A549 (cell line): ENCODE measurements at regions not wholly inside any gene's neighbourhood (a gene's known extent, or its start where the extent isn't known, plus 50 kb on each side); places are given as distances from the start of the nearest gene placed in this dataset.

Source experiments
- ATAC-seq, 2 experiments: fragments of 200-7000 bp in 1 of 2; fragments of >200 bp in 1 of 2; cut with Nextera tagmentation in 1 of 2; cut with Tn5 transposase in 1 of 2; 3 replicates each; pipeline versions ENCODE4 v1.8.0 to v1.9.1; 2018 to 2020; ENCODE audit warnings: mild to moderate bottlenecking in 1 of 2, moderate library complexity in 1 of 2
- CTCF ChIA-PET: fragments of 300-600 bp; sonication (Branson Sonifier 250); formaldehyde crosslinking; extraction: SDS; loops from one replicate; lab custom pipeline; 2021; ENCODE audit warnings: antibody characterized with exemption, inconsistent platforms; lab: Yijun Ruan, JAX
- POLR2A ChIA-PET: fragments of 350-600 bp; formaldehyde crosslinking; extraction: SDS; loops from one replicate; lab custom pipeline; 2021; ENCODE audit warnings: antibody characterized with exemption, inconsistent platforms; lab: Yijun Ruan, JAX
- DNase-seq, 2 experiments: peaks; one replicate each; pipeline versions ENCODE4 v3.0.0 to v3.0.0-alpha.2; 2011 to 2016; ENCODE audit warnings: low read depth in 1 of 2, low spot score in 1 of 2
- FAIRE-seq: peaks from 2 replicates; lab custom pipeline; 2011; peaks lifted over from hg19 to GRCh38; lab: Jason Lieb, UNC
- H3K27ac ChIP-seq, 2 experiments: fragments of >200 bp; sonication (Bioruptor Twin); formaldehyde crosslinking; 3 replicates each; pipeline ENCODE4 v1.5.1; 2016 to 2017
- H3K4me1 ChIP-seq: fragments of >200 bp; sonication (Bioruptor Twin); formaldehyde crosslinking; 3 replicates; pipeline ENCODE4 v1.6.1; 2016
- H3K4me2 ChIP-seq: fragments of >200 bp; sonication (Bioruptor Twin); formaldehyde crosslinking; 3 replicates; pipeline ENCODE4 v1.6.1; 2016
- H3K4me3 ChIP-seq: fragments of >200 bp; sonication (Bioruptor Twin); formaldehyde crosslinking; 3 replicates; pipeline ENCODE4 v1.5.1; 2016
- H3K9me3 ChIP-seq: fragments of >200 bp; sonication (Bioruptor Twin); formaldehyde crosslinking; 3 replicates; pipeline ENCODE4 v1.6.1; 2016
- BCL3 ChIP-seq: fragments of >200 bp; sonication (Bioruptor Twin); formaldehyde crosslinking; IDR thresholded peaks from 3 replicates; pipeline ENCODE4 v1.6.1; 2016
- BHLHE40 ChIP-seq: IDR thresholded peaks from 2 replicates; pipeline ENCODE4 v1.6.1; 2012; ENCODE audit warnings: low read depth, low read length, inconsistent platforms
- CBX2 ChIP-seq: fragments of 200-600 bp; sonication (generic); IDR thresholded peaks from 2 replicates; pipeline ENCODE4 v1.6.1; 2016; ENCODE audit warnings: low read depth, mild to moderate bottlenecking, borderline replicate concordance
- EHF ChIP-seq: fragments of 250-450 bp; sonication (Bioruptor Pico); IDR thresholded peaks from 2 replicates; pipeline ENCODE4 v1.5.0; 2020; ENCODE audit warnings: mild to moderate bottlenecking
- FOXS1 ChIP-seq: fragments of 250-450 bp; sonication (Bioruptor Pico); IDR thresholded peaks from 2 replicates; pipeline ENCODE4 v1.5.0; 2020; ENCODE audit warnings: mild to moderate bottlenecking, moderate library complexity
- HOXB13 ChIP-seq: fragments of 250-450 bp; sonication (Bioruptor Pico); IDR thresholded peaks from 2 replicates; pipeline ENCODE4 v1.5.0; 2020; ENCODE audit warnings: low read depth, mild to moderate bottlenecking, moderate library complexity
- JUNB ChIP-seq: fragments of >200 bp; sonication (Bioruptor Twin); formaldehyde crosslinking; IDR thresholded peaks from 2 replicates; pipeline ENCODE4 v1.6.1; 2016
- KDM1A ChIP-seq: fragments of 200-600 bp; sonication (generic); IDR thresholded peaks from 2 replicates; pipeline ENCODE4 v1.6.1; 2016; ENCODE audit warnings: low read depth, mild to moderate bottlenecking
- MAX ChIP-seq: IDR thresholded peaks from 2 replicates; pipeline ENCODE4 v1.6.1; 2012
- MAZ ChIP-seq: fragments of 150-350 bp; IDR thresholded peaks from 2 replicates; pipeline ENCODE4 v1.6.1; 2014; ENCODE audit warnings: antibody characterized with exemption, low read depth, low read length, borderline replicate concordance
- MYC ChIP-seq: IDR thresholded peaks from 2 replicates; pipeline ENCODE4 v1.6.1; 2012; ENCODE audit warnings: mild to moderate bottlenecking, inconsistent platforms, low read length, improper control_type of control experiment, borderline replicate concordance
- NR3C1 ChIP-seq: fragments of >200 bp; sonication (Bioruptor Twin); formaldehyde crosslinking; IDR thresholded peaks from 3 replicates; pipeline ENCODE4 v1.6.1; 2017
- PBX3 ChIP-seq: IDR thresholded peaks from 2 replicates; pipeline ENCODE4 v1.6.1; 2012
- POLR2AphosphoS2 ChIP-seq: conservative IDR thresholded peaks from 2 replicates; pipeline ENCODE4 v1.6.1; 2012; ENCODE audit warnings: low read length, improper control_type of control experiment, inconsistent platforms
- RCOR1 ChIP-seq: fragments of 150-350 bp; IDR thresholded peaks from 2 replicates; pipeline ENCODE4 v1.6.1; 2014; ENCODE audit warnings: antibody characterized with exemption, low read length, low read depth
- RFX5 ChIP-seq: fragments of 450-650 bp; IDR thresholded peaks from 2 replicates; pipeline ENCODE4 v1.7.1; 2014; ENCODE audit warnings: antibody characterized with exemption, mild to moderate bottlenecking, moderate library complexity
- RNF2 ChIP-seq: fragments of 200-600 bp; sonication (generic); IDR thresholded peaks from 2 replicates; pipeline ENCODE4 v1.6.1; 2016; ENCODE audit warnings: low read depth, mild to moderate bottlenecking, antibody characterized with exemption, moderate library complexity, borderline replicate concordance
- SREBF2 ChIP-seq: fragments of 450-650 bp; IDR thresholded peaks from 2 replicates; pipeline ENCODE4 v1.6.1; 2014; ENCODE audit warnings: mild to moderate bottlenecking, moderate library complexity
- TFCP2L1 ChIP-seq: fragments of 250-450 bp; sonication (Bioruptor Pico); IDR thresholded peaks from 2 replicates; pipeline ENCODE4 v1.5.0; 2021; ENCODE audit warnings: mild to moderate bottlenecking
- USF2 ChIP-seq: fragments of 450-650 bp; IDR thresholded peaks from 2 replicates; pipeline ENCODE4 v1.6.1; 2014; ENCODE audit warnings: antibody characterized with exemption
- ZSCAN20 ChIP-seq: fragments of 250-450 bp; sonication (Bioruptor Pico); IDR thresholded peaks from 2 replicates; pipeline ENCODE4 v1.8.0; 2022; ENCODE audit warnings: mild to moderate bottlenecking, moderate library complexity
- WGBS: methylation state at CpG from one replicate; pipeline ENCODE4 v1.1.6; 2017; ENCODE audit errors: missing lambda C conversion rate; 5-methylcytosine and 5-hydroxymethylcytosine counted together
- TF ChIP-seq, protein P1 (sequence below): fragments of 250-450 bp; sonication (Bioruptor Pico); IDR thresholded peaks from 2 replicates; pipeline ENCODE4 v1.5.0; 2021; ENCODE audit warnings: mild to moderate bottlenecking, moderate library complexity, borderline replicate concordance
- TF ChIP-seq, protein P2 (sequence below): fragments of 200-600 bp; sonication (generic); IDR thresholded peaks from 2 replicates; pipeline ENCODE4 v1.6.1; 2016; ENCODE audit warnings: antibody characterized with exemption, mild to moderate bottlenecking, moderate library complexity

DNA sequence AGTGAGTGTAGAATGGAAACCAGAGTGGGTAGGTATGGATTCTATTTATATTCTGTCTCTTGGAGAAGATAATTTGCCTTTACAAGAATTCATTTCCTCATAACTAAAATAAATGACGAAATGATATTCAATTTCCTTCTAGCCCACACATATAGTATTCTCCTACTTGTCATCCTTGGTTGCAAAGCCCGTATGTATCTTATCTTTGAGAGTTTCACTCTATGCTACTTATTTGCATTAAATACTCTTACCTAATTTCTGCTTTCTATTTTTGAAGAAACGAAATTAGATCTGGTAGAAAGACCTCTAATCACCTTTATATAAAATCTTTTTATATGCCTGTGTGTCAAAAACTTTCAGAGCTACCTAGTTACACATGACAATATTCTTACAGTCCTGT, 457.7 kb downstream of the NKX6-1 start (continued):
- TF ChIP-seq RNF2 = no peak
- TF ChIP-seq NR3C1 = no peak
- TF ChIP-seq HOXB13 (CRISPR knock-in tag) = no peak

GRCh38 chr4:84035568-84035967, 463.5 kb downstream of the NKX6-1 start:
- Histone ChIP-seq H3K27ac (no peak overlapping the region), H3K4me1 (no peaks in the 10 kb centered on the region), H3K4me2 (no peak overlapping the region), H3K9me3 (no peaks in the 10 kb centered on the region), H3K4me3 (no peak overlapping the region)
- POLR2A ChIA-PET = no interaction called here
- TF ChIP-seq USF2 (no peak), RFX5 (no peak), ZSCAN20 (CRISPR knock-in tag) (no peak), NR3C1 (no peak), PBX3 (no peak), BHLHE40 (no peak), JUNB (no peak)
- TF ChIP-seq, protein P1, sequence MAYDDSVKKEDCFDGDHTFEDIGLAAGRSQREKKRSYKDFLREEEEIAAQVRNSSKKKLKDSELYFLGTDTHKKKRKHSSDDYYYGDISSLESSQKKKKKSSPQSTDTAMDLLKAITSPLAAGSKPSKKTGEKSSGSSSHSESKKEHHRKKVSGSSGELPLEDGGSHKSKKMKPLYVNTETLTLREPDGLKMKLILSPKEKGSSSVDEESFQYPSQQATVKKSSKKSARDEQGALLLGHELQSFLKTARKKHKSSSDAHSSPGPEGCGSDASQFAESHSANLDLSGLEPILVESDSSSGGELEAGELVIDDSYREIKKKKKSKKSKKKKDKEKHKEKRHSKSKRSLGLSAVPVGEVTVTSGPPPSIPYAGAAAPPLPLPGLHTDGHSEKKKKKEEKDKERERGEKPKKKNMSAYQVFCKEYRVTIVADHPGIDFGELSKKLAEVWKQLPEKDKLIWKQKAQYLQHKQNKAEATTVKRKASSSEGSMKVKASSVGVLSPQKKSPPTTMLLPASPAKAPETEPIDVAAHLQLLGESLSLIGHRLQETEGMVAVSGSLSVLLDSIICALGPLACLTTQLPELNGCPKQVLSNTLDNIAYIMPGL (CRISPR knock-in tag) = no peak
- WGBS = 76% methylated on average over 4 of the region's 4 CpGs
- DNase-seq (no peak), ATAC-seq (no peak), FAIRE-seq (no peak)
- CTCF ChIA-PET = no interaction called here

DNA sequence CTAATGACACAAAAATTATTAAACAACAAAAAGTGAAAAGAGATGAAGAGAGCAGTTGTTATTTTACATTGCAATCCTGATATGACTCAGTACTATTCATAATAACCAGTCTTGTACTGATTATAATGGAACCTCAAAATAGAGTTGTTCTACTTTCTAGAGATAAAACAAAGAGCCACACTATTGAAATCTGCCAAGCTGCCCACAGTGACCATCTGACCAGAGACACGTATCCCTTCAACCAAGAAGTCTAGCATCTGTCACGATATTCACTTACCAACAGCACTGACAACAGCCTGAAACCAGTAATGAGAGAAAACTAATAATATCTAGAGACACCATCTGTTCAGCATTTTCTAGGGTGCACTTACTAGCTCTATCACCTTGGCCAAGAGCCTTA, 466.7 kb downstream of the NKX6-1 start:
- H3K4me2 ChIP-seq = no peak overlapping the region
- POLR2A ChIA-PET = no interaction called here
- H3K9me3 ChIP-seq = no peaks in the 10 kb centered on the region
- TF ChIP-seq MYC = no peak
- TF ChIP-seq JUNB = no peak
- no peak for TF ChIP-seq KDM1A
- TF ChIP-seq RCOR1 = no peak
- TF ChIP-seq MAX = no peak
- no peak for TF ChIP-seq HOXB13 (CRISPR knock-in tag)
- TF ChIP-seq EHF = no peak
- TF ChIP-seq MAZ = no peak
- TF ChIP-seq CBX2 = no peak
- no peak for TF ChIP-seq BCL3
- TF ChIP-seq, protein P1 (CRISPR knock-in tag) = no peak
- TF ChIP-seq FOXS1 = no peak
- TF ChIP-seq, protein P2, sequence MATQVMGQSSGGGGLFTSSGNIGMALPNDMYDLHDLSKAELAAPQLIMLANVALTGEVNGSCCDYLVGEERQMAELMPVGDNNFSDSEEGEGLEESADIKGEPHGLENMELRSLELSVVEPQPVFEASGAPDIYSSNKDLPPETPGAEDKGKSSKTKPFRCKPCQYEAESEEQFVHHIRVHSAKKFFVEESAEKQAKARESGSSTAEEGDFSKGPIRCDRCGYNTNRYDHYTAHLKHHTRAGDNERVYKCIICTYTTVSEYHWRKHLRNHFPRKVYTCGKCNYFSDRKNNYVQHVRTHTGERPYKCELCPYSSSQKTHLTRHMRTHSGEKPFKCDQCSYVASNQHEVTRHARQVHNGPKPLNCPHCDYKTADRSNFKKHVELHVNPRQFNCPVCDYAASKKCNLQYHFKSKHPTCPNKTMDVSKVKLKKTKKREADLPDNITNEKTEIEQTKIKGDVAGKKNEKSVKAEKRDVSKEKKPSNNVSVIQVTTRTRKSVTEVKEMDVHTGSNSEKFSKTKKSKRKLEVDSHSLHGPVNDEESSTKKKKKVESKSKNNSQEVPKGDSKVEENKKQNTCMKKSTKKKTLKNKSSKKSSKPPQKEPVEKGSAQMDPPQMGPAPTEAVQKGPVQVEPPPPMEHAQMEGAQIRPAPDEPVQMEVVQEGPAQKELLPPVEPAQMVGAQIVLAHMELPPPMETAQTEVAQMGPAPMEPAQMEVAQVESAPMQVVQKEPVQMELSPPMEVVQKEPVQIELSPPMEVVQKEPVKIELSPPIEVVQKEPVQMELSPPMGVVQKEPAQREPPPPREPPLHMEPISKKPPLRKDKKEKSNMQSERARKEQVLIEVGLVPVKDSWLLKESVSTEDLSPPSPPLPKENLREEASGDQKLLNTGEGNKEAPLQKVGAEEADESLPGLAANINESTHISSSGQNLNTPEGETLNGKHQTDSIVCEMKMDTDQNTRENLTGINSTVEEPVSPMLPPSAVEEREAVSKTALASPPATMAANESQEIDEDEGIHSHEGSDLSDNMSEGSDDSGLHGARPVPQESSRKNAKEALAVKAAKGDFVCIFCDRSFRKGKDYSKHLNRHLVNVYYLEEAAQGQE = no peak
- no peak for TF ChIP-seq SREBF2
- no peak for TF ChIP-seq TFCP2L1 (CRISPR knock-in tag)
- no peak for TF ChIP-seq POLR2AphosphoS2
- DNase-seq = no peak
- CTCF ChIA-PET = interaction anchor here (0.8 kb wide), 1 partner anchor 21 kb away, joined by 3 read pairs; no protein-coding TSS in a partner anchor
- no peaks in the 10 kb centered on the region for H3K4me1 ChIP-seq
- H3K27ac ChIP-seq = no peak overlapping the region
- no peak for FAIRE-seq
- ATAC-seq = no peak
- 62% methylated on average over 2 of the region's 2 CpGs for WGBS
- no peak overlapping the region for H3K4me3 ChIP-seq
